ENCODE measurements at regions not wholly inside any gene's neighbourhood (a gene's known extent, or its start where the extent isn't known, plus 50 kb on each side); places are given as distances from the start of the nearest gene placed in this dataset.

GRCh38 chr13:95455782-95456181 lies 96.7 kb upstream of the CLDN10 start:
- no peak for DNase-seq

GRCh38 chr13:95456815-95457214 lies 95.7 kb upstream of the CLDN10 start:
- DNase-seq, result no peak

- DNase-seq, result no peak
Measured at GRCh38 chr13:95457294-95457693, 95.2 kb upstream of the CLDN10 start.

GRCh38 chr13:95462801-95463200 lies 89.7 kb upstream of the CLDN10 start:
- no peak for DNase-seq

GRCh38 chr13:95463531-95463930 lies 89.0 kb upstream of the CLDN10 start:
- no peak for DNase-seq

- no peak for DNase-seq
Measured at GRCh38 chr13:95470574-95471366, 81.8 kb upstream of the CLDN10 start.

GRCh38 chr13:95471960-95472359 lies 80.6 kb upstream of the CLDN10 start:
- no peak for DNase-seq

GRCh38 chr13:95474992-95475391 lies 77.5 kb upstream of the CLDN10 start:
- DNase-seq, result no peak

GRCh38 chr13:95477187-95477586 lies 75.3 kb upstream of the CLDN10 start:
- DNase-seq, result no peak

- no peak for DNase-seq
Measured at GRCh38 chr13:95479731-95480130, 72.8 kb upstream of the CLDN10 start.

- no peak for DNase-seq
Measured at GRCh38 chr13:95480131-95480545, 72.4 kb upstream of the CLDN10 start.

- DNase-seq, result no peak
Measured at GRCh38 chr13:95480791-95481780, 71.4 kb upstream of the CLDN10 start.

GRCh38 chr13:95484052-95484451 lies 68.5 kb upstream of the CLDN10 start:
- DNase-seq, result no peak

GRCh38 chr13:95485045-95485517 lies 67.4 kb upstream of the CLDN10 start:
- no peak for DNase-seq

- no peak for DNase-seq
Measured at GRCh38 chr13:95485518-95486144, 66.9 kb upstream of the CLDN10 start.

- no peak for DNase-seq
Measured at GRCh38 chr13:95492044-95492801, 60.3 kb upstream of the CLDN10 start.

GRCh38 chr13:95494082-95494681 lies 58.3 kb upstream of the CLDN10 start:
- no peak for DNase-seq

- no peak for DNase-seq
Measured at GRCh38 chr13:95496485-95496884, 56.0 kb upstream of the CLDN10 start.

GRCh38 chr13:95497381-95497807 lies 55.1 kb upstream of the CLDN10 start:
- DNase-seq, result no peak

- no peak for DNase-seq
Measured at GRCh38 chr13:95498886-95499285, 53.6 kb upstream of the CLDN10 start.

- DNase-seq, result no peak
Measured at GRCh38 chr13:95499811-95500712, 52.5 kb upstream of the CLDN10 start.
